ENCODE measurements at regions not wholly inside any gene's neighbourhood (a gene's known extent, or its start where the extent isn't known, plus 50 kb on each side); places are given as distances from the start of the nearest gene placed in this dataset.

DNA sequence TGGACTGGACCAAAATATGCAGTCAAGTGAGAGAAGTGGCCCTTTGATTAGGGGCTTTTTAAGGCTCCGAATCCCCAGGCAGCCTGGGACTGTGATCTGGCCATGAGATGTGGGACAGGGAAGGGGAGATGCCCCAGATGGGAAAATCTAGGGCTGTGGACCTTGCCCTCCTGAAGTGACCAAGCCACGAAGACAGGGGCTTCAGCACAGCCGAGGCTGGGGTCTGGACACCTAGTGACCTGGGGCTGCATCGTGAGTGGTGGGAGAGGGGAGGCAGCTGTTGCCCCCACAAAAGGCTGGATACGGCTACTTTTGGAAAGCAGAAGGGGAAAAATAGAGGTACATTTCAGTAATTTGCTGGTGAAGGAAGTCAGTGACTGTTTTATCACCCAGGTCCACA, 139.5 kb upstream of the SLC24A3 start:
- Mint-ChIP-seq H3K4me1 (ENCODE audit: low read depth in 2 of 2) (peaks cover 0 to 3% of the 10 kb centered on the region in 2 donors), H3K36me3 (ENCODE audit: insufficient read depth) (no peaks in the 10 kb centered on the region), H3K27ac (no peak overlapping the region), H3K9me3 (no peaks in the 10 kb centered on the region), H3K27me3 (peaks cover 0 to 8% of the 10 kb centered on the region in 2 donors), H3K4me3 (no peak overlapping the region)
- ATAC-seq (replicated peaks) (no peak), DNase-seq (no peak)

- Mint-ChIP-seq H3K27ac (no peak overlapping the region), H3K27me3 (peaks cover 0 to 8% of the 10 kb centered on the region in 2 donors), H3K9me3 (no peaks in the 10 kb centered on the region), H3K36me3 (ENCODE audit: insufficient read depth) (no peaks in the 10 kb centered on the region), H3K4me3 (no peak overlapping the region), H3K4me1 (ENCODE audit: low read depth in 2 of 2) (peaks cover 0 to 3% of the 10 kb centered on the region in 2 donors)
- no peak for DNase-seq
- no peak for ATAC-seq (replicated peaks)
Observed at GRCh38 chr20:19073584-19074218, 138.7 kb upstream of the SLC24A3 start.

DNA sequence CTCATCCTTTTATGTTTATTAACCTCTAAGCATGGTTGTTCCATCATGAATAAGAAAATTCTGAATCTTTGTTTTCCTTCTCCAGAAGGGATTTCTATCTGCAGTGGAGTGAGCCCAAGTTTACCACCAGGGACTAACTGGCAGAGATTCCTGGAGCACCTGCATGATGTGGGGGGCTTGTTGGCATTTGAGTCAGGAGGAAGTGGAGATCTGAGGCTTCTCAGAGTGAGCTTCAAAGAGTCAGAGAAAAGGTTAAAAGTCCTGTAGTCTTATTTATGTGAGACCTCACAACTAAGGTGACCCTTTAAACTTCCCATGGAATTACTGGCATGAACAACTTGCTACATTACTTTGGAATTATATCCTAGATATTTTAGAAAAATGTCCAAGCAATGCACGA, 138.1 kb upstream of the SLC24A3 start:
- H3K4me1 Mint-ChIP-seq (ENCODE audit: low read depth in 2 of 2) = peaks cover 0 to 3% of the 10 kb centered on the region in 2 donors
- H3K27me3 Mint-ChIP-seq = peaks cover 0 to 8% of the 10 kb centered on the region in 2 donors
- no peak overlapping the region for H3K27ac Mint-ChIP-seq
- H3K4me3 Mint-ChIP-seq = no peak overlapping the region
- DNase-seq (no peak), ATAC-seq (replicated peaks) (no peak)
- H3K36me3 Mint-ChIP-seq (ENCODE audit: insufficient read depth) = no peaks in the 10 kb centered on the region
- no peaks in the 10 kb centered on the region for H3K9me3 Mint-ChIP-seq

- peaks cover 0 to 8% of the 10 kb centered on the region in 2 donors for H3K27me3 Mint-ChIP-seq
- no peak for DNase-seq
- ATAC-seq (replicated peaks) = peak; percentile 32
- H3K4me3 Mint-ChIP-seq = no peak overlapping the region
- H3K36me3 Mint-ChIP-seq (ENCODE audit: insufficient read depth) = no peaks in the 10 kb centered on the region
- H3K9me3 Mint-ChIP-seq = peaks cover 0 to 1% of the 10 kb centered on the region in 2 donors
- H3K27ac Mint-ChIP-seq = no peak overlapping the region
- peaks cover 0 to 3% of the 10 kb centered on the region in 2 donors for H3K4me1 Mint-ChIP-seq (ENCODE audit: low read depth in 2 of 2)
Observed at GRCh38 chr20:19074828-19075516, 137.5 kb upstream of the SLC24A3 start.

- H3K36me3 Mint-ChIP-seq (ENCODE audit: insufficient read depth) = no peaks in the 10 kb centered on the region
- no peak overlapping the region for H3K4me3 Mint-ChIP-seq
- H3K9me3 Mint-ChIP-seq = peaks cover 0 to 2% of the 10 kb centered on the region in 2 donors
- no peak for DNase-seq
- H3K27me3 Mint-ChIP-seq = peaks cover 0 to 22% of the 10 kb centered on the region in 2 donors
- no peak overlapping the region for H3K27ac Mint-ChIP-seq
- ATAC-seq (replicated peaks) = no peak
- H3K4me1 Mint-ChIP-seq (ENCODE audit: low read depth in 2 of 2) = peaks cover 0 to 3% of the 10 kb centered on the region in 2 donors
Observed at GRCh38 chr20:19077370-19078220, 134.8 kb upstream of the SLC24A3 start.

DNA sequence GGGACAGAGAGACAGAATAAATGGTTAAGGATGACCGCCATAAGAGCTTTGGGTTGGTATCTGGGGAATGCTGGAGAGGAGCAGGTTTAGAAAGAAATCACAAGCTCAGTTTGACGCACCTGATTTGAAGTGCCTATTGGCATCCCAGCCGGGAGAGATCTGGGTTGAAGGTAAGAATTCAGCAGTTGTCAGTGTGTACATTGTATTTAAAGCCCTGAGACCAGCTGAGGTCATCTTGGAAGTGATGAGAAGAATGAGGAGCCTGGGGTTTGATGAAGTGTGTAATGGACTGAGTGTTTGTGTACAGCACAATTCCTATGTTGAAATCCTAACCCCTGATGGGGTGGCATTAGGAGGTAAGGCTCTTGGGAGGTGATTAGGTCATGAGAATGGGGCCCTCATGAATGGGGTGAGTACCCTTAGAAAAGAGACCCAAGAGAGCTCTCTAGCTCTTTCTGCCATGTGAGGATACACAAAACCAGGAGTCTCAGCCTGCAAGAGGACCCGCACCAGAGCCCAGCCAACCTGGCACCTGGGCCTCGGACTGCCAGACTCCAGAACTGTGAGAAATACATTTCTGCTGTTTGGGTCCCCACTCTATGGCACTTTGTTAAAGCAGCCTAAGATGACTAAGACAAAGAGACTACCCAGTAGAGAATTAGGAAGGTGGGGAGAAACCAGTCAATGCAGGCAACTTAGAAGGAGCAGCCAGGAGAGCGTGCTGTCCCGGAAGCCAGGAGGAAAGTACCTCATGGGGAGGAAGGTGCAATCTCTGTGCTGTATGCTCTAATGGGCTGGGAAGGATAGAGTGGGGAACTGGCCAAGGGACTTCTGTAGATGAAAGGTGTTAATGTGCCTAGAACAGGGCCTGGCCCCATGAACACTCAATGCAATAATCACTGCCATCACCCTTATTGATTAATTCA, 133.7 kb upstream of the SLC24A3 start:
- DNase-seq = no peak
- no peak overlapping the region for H3K27ac Mint-ChIP-seq
- no peak overlapping the region for H3K4me3 Mint-ChIP-seq
- H3K36me3 Mint-ChIP-seq (ENCODE audit: insufficient read depth) = no peaks in the 10 kb centered on the region
- peaks cover 0 to 2% of the 10 kb centered on the region in 2 donors for H3K9me3 Mint-ChIP-seq
- peaks cover 0 to 22% of the 10 kb centered on the region in 2 donors for H3K27me3 Mint-ChIP-seq
- ATAC-seq (replicated peaks) = no peak
- peaks cover 0 to 3% of the 10 kb centered on the region in 2 donors for H3K4me1 Mint-ChIP-seq (ENCODE audit: low read depth in 2 of 2)

- Mint-ChIP-seq H3K9me3 (peaks cover 0 to 2% of the 10 kb centered on the region in 2 donors), H3K27me3 (peaks cover 0 to 22% of the 10 kb centered on the region in 2 donors), H3K4me1 (ENCODE audit: low read depth in 2 of 2) (peaks cover 0 to 3% of the 10 kb centered on the region in 2 donors), H3K4me3 (no peak overlapping the region), H3K36me3 (ENCODE audit: insufficient read depth) (no peaks in the 10 kb centered on the region), H3K27ac (no peak overlapping the region)
- DNase-seq (no peak), ATAC-seq (replicated peaks) (no peak)
Observed at GRCh38 chr20:19079536-19080299, 132.7 kb upstream of the SLC24A3 start.

- no peak overlapping the region for H3K27ac Mint-ChIP-seq
- peaks cover 0 to 2% of the 10 kb centered on the region in 2 donors for H3K9me3 Mint-ChIP-seq
- H3K27me3 Mint-ChIP-seq = peaks cover 0 to 22% of the 10 kb centered on the region in 2 donors
- ATAC-seq (replicated peaks) (no peak), DNase-seq (no peak)
- no peaks in the 10 kb centered on the region for H3K4me1 Mint-ChIP-seq (ENCODE audit: low read depth in 2 of 2)
- H3K4me3 Mint-ChIP-seq = no peak overlapping the region
- H3K36me3 Mint-ChIP-seq (ENCODE audit: insufficient read depth) = no peaks in the 10 kb centered on the region
Observed at GRCh38 chr20:19081937-19082336, 130.5 kb upstream of the SLC24A3 start.

GRCh38 chr20:19083136-19083621, 129.3 kb upstream of the SLC24A3 start:
- no peak overlapping the region for H3K27ac Mint-ChIP-seq

GRCh38 chr20:19090332-19090731, 122.1 kb upstream of the SLC24A3 start:
- no peak overlapping the region for H3K27ac Mint-ChIP-seq
- DNase-seq (no peak), ATAC-seq (replicated peaks) (no peak)
- H3K4me3 Mint-ChIP-seq = no peak overlapping the region
- H3K9me3 Mint-ChIP-seq = peaks cover 0 to 8% of the 10 kb centered on the region in 2 donors
- H3K36me3 Mint-ChIP-seq (ENCODE audit: insufficient read depth) = no peaks in the 10 kb centered on the region
- H3K27me3 Mint-ChIP-seq = peaks cover 0 to 9% of the 10 kb centered on the region in 2 donors
- no peaks in the 10 kb centered on the region for H3K4me1 Mint-ChIP-seq (ENCODE audit: low read depth in 2 of 2)

More at GRCh38 chr20:19083136-19083621, 129.3 kb upstream of the SLC24A3 start:
- peaks cover 0 to 14% of the 10 kb centered on the region in 2 donors for H3K27me3 Mint-ChIP-seq
- peaks cover 0 to 2% of the 10 kb centered on the region in 2 donors for H3K9me3 Mint-ChIP-seq
- H3K36me3 Mint-ChIP-seq (ENCODE audit: insufficient read depth) = no peaks in the 10 kb centered on the region
- ATAC-seq (replicated peaks) (no peak), DNase-seq (no peak)
- no peak overlapping the region for H3K4me3 Mint-ChIP-seq
- H3K4me1 Mint-ChIP-seq (ENCODE audit: low read depth in 2 of 2) = no peaks in the 10 kb centered on the region

GRCh38 chr20:19094959-19095541, 117.4 kb upstream of the SLC24A3 start:
- DNase-seq (no peak), ATAC-seq (replicated peaks) (no peak)
- Mint-ChIP-seq H3K9me3 (peaks cover 0 to 8% of the 10 kb centered on the region in 2 donors), H3K27ac (no peak overlapping the region), H3K4me1 (ENCODE audit: low read depth in 2 of 2) (no peaks in the 10 kb centered on the region), H3K4me3 (no peak overlapping the region), H3K36me3 (ENCODE audit: insufficient read depth) (peaks cover 3% of the 10 kb centered on the region), H3K27me3 (peaks cover 0 to 9% of the 10 kb centered on the region in 2 donors)

- peaks cover 0 to 9% of the 10 kb centered on the region in 2 donors for H3K27me3 Mint-ChIP-seq
- H3K27ac Mint-ChIP-seq = no peak overlapping the region
- H3K9me3 Mint-ChIP-seq = peaks cover 0 to 8% of the 10 kb centered on the region in 2 donors
- H3K4me1 Mint-ChIP-seq (ENCODE audit: low read depth in 2 of 2) = no peaks in the 10 kb centered on the region
- no peak for ATAC-seq (replicated peaks)
- DNase-seq = no peak
- peaks cover 3% of the 10 kb centered on the region for H3K36me3 Mint-ChIP-seq (ENCODE audit: insufficient read depth)
- H3K4me3 Mint-ChIP-seq = no peak overlapping the region
Observed at GRCh38 chr20:19095762-19096161, 116.7 kb upstream of the SLC24A3 start.
